ENCODE measurements at regions not wholly inside any gene's neighbourhood (a gene's known extent, or its start where the extent isn't known, plus 50 kb on each side); places are given as distances from the start of the nearest gene placed in this dataset.

GRCh38 chr11:15541079-15541478, 426.4 kb downstream of the INSC start:
- TF ChIP-seq CTCF (IDR thresholded peaks at IDR 0.05) (no peak), POLR2A (IDR thresholded peaks at IDR 0.05) (no peak)
